ENCODE measurements at regions not wholly inside any gene's neighbourhood (a gene's known extent, or its start where the extent isn't known, plus 50 kb on each side); places are given as distances from the start of the nearest gene placed in this dataset.

DNA sequence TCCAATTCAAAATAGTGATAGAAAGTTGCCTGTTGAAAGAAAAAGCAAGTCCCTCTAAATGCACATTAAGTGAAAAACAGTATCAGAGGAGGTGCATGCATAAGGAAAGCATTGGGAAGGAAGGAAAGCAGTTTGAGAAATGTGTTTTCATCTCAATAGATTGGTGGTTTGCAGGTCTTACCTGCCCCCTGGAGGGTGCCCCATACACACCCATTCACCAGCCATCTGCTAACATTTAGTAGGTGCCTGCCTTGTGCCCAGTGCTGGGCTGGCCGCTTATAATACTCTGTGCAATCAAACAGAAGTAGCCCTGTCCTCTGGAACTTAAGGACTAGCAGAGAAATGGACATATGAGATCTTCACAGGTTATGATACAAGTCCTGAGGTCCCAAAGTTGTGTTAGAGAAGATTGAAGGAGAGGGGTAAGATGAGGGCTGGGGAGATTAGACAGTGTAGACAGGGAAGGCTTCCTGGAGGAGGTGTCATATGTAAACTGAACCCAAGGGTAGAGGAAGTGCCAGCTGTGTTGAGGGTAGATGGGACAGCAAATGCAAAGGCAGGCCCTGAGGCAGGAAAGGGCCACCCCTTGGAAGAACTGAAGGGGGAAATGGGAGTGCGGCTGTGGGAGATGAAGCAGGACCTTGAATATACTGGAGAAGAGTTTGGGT is 184.2 kb downstream of the MN1 start:
- TF ChIP-seq MYC (IDR thresholded peaks at IDR 0.05; ENCODE audit: low read depth, low read length) (no peak), MAX (IDR thresholded peaks at IDR 0.05; ENCODE audit: low read depth, low read length) (no peak), POLR2A (IDR thresholded peaks at IDR 0.05; ENCODE audit: extremely low read depth, insufficient read length) (no peak)
- TF ChIP-seq, protein P1, sequence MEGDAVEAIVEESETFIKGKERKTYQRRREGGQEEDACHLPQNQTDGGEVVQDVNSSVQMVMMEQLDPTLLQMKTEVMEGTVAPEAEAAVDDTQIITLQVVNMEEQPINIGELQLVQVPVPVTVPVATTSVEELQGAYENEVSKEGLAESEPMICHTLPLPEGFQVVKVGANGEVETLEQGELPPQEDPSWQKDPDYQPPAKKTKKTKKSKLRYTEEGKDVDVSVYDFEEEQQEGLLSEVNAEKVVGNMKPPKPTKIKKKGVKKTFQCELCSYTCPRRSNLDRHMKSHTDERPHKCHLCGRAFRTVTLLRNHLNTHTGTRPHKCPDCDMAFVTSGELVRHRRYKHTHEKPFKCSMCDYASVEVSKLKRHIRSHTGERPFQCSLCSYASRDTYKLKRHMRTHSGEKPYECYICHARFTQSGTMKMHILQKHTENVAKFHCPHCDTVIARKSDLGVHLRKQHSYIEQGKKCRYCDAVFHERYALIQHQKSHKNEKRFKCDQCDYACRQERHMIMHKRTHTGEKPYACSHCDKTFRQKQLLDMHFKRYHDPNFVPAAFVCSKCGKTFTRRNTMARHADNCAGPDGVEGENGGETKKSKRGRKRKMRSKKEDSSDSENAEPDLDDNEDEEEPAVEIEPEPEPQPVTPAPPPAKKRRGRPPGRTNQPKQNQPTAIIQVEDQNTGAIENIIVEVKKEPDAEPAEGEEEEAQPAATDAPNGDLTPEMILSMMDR (IDR thresholded peaks at IDR 0.05; ENCODE audit: low read depth, low read length): no peak
- no peak for DNase-seq (ENCODE audit: low read depth)
- no peak overlapping the region for H3K4me3 ChIP-seq (ENCODE audit: low read depth, low read length)

- no peak for DNase-seq (ENCODE audit: low read depth)
- TF ChIP-seq MYC (IDR thresholded peaks at IDR 0.05; ENCODE audit: low read depth, low read length) (no peak), POLR2A (IDR thresholded peaks at IDR 0.05; ENCODE audit: extremely low read depth, insufficient read length) (no peak), MAX (IDR thresholded peaks at IDR 0.05; ENCODE audit: low read depth, low read length) (no peak)
- TF ChIP-seq, protein P1 (IDR thresholded peaks at IDR 0.05; ENCODE audit: low read depth, low read length): no peak
- no peak overlapping the region for H3K4me3 ChIP-seq (ENCODE audit: low read depth, low read length)
Observed at GRCh38 chr22:27620367-27621154, 181.0 kb downstream of the MN1 start.

GRCh38 chr22:27621486-27622070 is 180.0 kb downstream of the MN1 start:
- no peak for TF ChIP-seq MYC (IDR thresholded peaks at IDR 0.05; ENCODE audit: low read depth, low read length)
- TF ChIP-seq, protein P1 (IDR thresholded peaks at IDR 0.05; ENCODE audit: low read depth, low read length): no peak
- no peak for TF ChIP-seq MAX (IDR thresholded peaks at IDR 0.05; ENCODE audit: low read depth, low read length)
- TF ChIP-seq POLR2A (IDR thresholded peaks at IDR 0.05; ENCODE audit: extremely low read depth, insufficient read length): no peak
- H3K4me3 ChIP-seq (ENCODE audit: low read depth, low read length): no peak overlapping the region
- DNase-seq (ENCODE audit: low read depth): no peak

DNA sequence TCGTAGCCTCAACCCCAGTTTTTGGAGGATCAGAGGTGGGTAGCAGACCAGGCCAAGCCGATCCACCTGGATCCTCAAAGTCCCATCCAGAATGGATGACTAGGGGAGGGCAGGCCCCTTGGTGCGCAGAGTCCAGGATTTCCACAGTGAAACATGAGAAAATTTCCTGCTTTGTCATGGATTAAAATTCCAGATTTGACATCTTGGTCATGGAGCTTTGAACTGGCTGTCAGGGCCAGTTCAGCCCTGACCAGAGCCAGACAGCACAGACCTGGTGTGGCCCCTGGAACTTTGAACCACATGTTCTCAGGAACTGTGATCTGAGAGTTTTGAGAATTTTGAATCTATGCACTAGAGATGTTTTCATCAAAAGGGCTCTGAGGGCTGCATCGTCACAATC is 177.5 kb downstream of the MN1 start:
- H3K4me3 ChIP-seq (ENCODE audit: low read depth, low read length): no peak overlapping the region
- no peak for TF ChIP-seq MYC (IDR thresholded peaks at IDR 0.05; ENCODE audit: low read depth, low read length)
- TF ChIP-seq, protein P1 (IDR thresholded peaks at IDR 0.05; ENCODE audit: low read depth, low read length): no peak
- TF ChIP-seq POLR2A (IDR thresholded peaks at IDR 0.05; ENCODE audit: extremely low read depth, insufficient read length): no peak
- TF ChIP-seq MAX (IDR thresholded peaks at IDR 0.05; ENCODE audit: low read depth, low read length): no peak
- no peak for DNase-seq (ENCODE audit: low read depth)

DNA sequence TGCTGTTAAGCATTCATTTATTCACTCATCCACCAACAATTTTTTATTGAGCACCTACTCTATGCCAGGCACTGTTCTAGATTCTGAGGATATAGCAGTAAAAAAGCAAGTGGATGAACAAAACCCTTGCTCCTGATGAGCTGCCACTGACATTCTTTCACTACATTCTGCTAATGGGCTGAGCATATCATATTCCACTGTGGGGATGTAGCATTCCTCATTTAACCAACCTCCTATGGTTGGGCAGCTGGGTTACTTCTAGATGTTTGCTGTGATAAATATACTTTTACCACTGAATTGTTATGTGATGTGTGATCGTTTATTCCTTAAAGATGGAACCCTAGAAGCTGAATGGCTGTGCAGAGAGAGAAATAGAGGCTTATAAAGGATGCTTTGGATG is 176.9 kb downstream of the MN1 start:
- DNase-seq (ENCODE audit: low read depth): no peak
- no peak for TF ChIP-seq MYC (IDR thresholded peaks at IDR 0.05; ENCODE audit: low read depth, low read length)
- no peak for TF ChIP-seq POLR2A (IDR thresholded peaks at IDR 0.05; ENCODE audit: extremely low read depth, insufficient read length)
- TF ChIP-seq, protein P1 (IDR thresholded peaks at IDR 0.05; ENCODE audit: low read depth, low read length): no peak
- TF ChIP-seq MAX (IDR thresholded peaks at IDR 0.05; ENCODE audit: low read depth, low read length): no peak
- H3K4me3 ChIP-seq (ENCODE audit: low read depth, low read length): no peak overlapping the region

Measured in NB4 (cell line).